Limb (tissue), 2 donors: ENCODE measurements at regions not wholly inside any gene's neighbourhood (a gene's known extent, or its start where the extent isn't known, plus 50 kb on each side); places are given as distances from the start of the nearest gene placed in this dataset.
"Not testable (repeated sequence)": the region's sequence is repeated elsewhere in the genome, so short reads cannot be mapped to it uniquely, and the experiment has no call there.

Experiments used
- DNase-seq, 2 donors: peaks; one replicate each; pipeline ENCODE4 v3.0.0-alpha.2; 2016; ENCODE audit errors: extremely low spot score in 2 of 2

DNA sequence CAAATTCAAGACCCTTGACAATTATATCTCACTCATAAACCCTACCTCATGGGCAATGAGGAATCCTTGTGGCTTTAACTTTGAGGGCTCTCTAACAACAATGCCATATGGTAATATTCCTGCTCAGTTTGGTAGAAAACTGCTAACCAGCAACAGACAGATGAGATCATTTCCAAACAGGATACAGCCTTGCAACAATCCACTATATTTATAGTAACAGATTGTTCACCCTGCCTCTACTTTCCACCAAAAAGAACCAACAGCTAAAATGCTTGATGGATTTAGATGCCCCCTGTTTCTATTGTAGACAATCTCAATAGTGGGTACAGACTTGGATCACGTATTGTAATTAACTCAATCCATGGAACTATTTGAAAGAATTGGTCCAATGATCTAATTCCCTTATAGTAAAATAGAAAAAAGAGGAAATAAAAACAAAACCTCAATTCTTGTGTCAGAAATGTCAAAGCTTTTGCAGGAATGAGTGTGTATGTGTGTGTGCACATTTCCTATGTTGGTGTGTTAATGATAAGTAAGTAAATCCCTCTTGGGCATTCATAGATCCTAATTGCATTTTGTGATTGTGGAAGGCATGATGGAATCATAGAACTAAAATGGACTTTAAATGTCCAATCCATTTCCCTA, 100.0 kb upstream of the EDEM3 start:
- DNase-seq = no peak

DNA sequence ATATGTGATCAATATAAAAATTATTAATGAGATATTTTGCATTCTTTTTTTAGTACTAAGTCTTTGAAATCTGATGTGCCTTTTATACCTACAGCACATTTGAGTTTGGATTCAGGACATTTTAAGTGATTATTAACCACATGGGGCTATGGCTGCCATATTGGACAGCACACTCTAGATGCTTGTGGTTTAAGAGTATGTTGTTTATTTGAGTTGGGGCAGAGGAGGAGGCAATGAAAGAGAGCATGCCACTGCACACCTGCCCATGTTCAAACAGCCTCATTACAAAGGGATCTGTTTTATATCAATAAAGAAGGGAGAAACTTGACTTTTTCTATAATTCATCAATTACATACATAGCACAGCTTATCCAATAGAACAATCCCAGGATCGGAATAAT, 99.4 kb upstream of the EDEM3 start:
- no peak for DNase-seq

DNA sequence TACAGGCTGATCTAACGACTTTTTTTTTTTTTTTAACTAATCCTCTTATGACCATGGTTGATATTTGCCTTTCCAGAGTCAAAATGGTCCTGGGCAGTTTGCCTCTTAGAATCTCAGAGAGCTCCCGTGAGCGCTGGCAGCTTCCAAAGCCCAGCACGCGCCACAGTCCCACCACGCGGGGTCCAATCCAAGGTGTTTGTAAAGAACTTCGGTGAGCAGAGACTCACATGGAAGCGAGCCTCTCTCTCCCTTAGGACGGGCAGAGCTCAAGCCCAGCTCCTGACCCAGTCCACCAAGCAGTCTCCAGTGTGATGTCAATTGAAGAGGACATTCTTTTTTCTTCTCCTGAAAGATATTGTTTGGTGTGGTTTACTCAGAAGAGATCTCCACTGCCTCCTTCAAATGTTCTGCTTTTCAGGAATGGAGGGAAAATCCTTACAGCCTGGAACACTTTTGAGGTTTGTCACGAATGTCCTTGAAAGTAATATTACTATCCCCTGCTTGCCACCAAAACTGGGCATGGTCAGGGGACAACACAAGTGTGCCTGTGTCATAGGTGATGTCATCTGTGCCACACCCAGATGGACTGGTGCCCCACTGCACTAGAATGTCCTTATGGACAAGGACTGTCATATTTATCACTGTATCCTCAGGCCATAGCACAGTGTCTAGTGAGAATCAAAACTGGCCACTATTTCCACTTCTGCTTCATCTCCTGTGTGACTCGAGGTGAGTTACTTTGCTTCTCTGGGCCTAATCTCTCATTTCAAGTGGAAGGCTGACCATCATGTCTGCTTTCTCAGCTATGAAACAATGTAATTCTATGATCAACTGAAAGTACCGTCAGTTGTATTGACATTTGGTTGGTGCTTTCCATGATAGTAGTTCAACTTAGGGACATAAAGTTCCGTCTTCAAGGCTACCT, 97.4 kb upstream of the EDEM3 start:
- no peak for DNase-seq

DNA sequence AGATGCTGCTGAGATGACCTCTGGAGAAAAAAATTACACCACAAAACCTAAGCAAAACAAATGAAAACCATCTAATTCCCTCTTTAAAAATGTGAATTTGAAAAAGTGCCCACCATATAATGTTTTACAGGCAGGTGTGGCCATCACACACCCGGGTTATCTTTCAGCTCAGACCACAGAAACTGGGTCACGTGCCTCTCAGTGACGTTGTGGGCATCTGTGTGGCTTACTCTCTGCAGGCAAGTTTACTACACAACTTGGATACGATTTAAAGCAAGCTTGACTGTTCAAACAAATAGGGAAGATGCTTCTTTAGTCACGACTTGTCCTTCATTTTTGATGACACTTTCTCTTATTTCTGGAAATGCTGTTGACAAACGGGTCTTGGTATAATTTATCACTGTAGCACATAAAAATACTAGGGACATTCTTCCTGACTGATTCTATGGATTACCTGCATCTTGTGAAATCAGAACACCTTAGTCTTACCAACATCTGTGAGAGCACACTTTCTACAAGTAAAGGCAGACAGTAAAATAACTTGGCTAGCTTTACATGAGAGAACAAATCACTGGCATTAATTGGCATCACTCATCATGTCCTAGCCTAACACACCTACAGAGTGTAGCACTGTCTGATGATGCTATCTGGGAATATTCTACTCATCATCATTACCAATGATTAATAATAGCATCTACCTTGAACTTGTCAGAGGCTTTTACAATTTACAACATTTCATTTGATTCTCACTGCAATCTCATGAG, 89.3 kb upstream of the EDEM3 start:
- DNase-seq = no peak

DNA sequence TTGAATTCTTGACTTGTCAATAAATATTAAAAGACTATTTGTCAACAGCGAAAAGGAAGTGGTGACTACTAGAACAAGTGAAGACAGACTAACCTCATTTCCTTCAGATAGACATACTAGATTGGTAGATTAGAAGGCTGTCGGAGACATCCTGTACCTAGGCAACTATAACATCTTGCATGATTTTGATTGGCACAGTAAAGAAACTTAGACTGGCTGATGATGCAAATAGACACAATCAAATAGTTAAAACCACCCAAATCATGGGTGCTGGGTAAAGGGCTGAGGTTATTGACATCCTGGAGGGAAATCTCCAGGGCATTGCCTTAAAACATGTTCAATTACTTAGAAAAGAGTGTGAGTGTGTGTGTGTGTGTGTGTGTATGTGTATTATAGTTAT, 85.9 kb upstream of the EDEM3 start:
- no peak for DNase-seq

DNA sequence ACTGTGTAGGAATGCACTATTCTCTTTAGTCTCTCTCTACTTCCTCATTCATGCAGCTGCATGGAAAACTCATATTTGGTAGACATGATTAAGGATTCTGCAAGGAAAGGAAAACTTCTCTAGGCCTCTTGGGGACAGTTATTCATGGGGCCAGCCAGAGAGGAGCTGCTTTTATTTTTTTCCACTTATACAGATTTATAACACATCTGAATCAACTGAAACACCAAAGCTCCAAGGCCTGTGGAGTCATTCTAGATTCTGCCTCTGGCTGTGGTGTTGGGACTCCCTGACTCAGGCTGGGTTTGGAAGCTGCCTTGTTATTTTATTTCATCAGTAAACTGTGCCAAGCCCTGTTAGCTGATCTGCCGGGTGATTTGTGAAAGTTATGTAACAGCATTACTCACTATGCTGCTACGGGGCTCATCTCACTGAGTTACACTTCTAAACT, 83.9 kb upstream of the EDEM3 start:
- DNase-seq = peak; percentile 63 to 88

DNA sequence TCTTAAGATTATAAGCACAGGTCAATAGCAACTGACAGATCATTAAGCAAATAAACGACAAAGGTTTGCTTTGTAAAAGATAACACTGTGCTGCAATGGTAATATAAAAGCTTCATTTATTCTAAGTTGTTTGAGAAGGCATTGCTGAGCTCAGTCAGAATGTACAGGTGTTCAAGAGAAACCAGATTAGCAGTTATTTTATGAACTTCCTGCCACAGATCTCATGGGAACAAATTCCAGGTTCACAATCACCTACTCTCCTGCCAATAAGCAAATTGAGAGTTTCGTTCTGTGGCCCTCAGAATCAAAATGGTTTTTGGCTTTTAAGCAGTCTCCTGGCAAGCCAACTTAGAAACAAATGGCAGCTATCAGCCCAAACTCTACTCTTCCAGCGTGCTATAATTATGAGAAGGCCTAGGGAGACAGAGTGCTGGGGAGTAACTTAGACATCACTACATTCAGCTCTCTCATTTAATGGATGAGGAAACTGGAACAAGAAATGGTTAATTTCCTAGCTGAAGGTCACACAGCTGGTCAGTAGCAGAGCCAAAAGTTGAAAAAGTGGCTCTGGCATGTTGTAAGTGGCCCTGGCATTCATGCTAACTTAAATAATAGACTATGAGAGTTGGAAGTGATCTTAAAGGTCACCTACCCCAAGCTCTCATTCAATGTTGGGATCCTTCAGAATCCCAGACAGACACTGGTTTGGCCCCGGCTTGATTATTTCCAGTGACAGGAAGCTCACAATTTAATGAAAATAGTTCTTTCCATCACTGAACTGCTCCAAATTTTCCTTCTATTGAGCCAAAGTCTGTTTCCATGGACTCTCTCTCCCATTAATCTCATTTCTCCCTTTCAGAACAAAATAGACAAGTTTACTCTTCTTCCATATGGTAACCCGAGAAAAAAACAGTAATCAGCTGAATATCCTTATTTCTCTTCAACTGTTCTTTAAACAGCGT, 82.6 kb upstream of the EDEM3 start:
- DNase-seq = peak in 1 of 2 donors; percentile 45

DNA sequence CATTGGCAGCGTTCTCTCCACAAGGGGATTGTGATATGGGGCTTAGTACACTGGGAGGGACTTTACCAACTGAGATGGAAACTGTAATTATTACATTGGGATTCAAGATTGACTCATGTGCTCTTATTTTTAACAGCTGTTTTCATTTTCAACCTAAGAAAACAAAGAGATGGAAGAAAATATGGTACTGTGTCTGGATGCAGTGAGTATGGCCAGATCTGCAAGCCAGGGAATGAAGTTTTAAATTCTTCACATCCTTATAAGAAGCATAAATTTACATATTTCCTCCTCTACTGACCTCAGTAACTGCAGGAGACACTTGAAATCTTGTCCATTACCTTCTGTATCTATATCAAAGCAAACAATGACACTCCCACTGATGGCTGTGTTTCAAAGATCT, 81.5 kb upstream of the EDEM3 start:
- peak in 1 of 2 donors; percentile 69 for DNase-seq

DNA sequence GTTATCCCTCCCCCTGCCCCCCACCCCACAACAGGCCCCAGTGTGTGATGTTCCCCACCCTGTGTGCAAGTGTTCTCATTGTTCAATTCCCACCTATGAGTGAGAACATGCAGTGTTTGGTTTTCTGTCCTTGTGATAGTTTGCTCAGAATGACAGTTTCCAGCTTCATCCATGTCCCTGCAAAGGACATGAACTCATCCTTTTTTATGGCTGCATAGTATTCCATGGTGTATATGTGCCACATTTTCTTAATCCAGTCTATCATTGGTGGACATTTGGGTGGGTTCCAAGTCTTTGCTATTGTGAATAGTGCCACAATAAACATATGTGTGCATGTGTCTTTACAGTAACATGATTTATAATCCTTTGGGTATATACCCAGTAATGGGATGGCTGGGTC, 79.3 kb upstream of the EDEM3 start:
- DNase-seq = not testable (repeated sequence)

DNA sequence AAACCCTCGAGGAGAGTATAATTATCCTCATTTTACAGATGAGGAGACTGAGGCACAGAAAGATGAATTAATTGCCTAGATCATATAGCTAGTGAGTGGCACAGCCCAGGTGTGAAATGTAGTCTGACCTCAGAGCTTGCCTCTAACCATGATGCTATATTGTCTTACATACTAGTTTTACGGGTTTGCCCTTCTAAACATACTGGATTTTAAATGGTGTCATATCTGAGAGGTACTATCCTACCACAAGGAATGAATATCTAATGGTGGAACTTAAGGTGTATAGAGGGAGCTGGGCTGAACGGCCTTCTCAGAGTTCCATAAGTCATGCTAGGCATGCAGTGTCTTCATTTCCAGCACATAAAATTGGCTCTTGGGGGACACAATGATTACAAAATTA, 77.9 kb upstream of the EDEM3 start:
- no peak for DNase-seq

DNA sequence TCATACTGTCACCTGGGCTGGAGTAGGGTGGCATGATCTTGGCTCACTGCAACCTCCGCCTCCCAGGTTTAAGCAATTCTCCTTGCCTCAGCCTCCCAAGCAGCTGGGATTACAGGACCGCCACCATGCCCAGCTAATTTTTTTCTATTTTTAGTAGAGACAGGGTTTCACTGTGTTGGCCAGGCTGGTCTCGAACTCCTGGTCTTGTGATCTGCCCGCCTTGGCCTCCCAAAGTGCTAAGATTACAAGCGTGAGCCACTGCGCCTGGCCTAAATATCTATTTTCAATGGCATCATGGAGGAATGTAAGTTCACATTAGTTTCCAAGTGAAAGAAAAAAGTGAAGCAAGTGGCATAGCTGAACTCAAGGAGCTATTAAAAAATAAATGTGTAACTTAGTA, 74.8 kb upstream of the EDEM3 start:
- not testable (repeated sequence) for DNase-seq

DNA sequence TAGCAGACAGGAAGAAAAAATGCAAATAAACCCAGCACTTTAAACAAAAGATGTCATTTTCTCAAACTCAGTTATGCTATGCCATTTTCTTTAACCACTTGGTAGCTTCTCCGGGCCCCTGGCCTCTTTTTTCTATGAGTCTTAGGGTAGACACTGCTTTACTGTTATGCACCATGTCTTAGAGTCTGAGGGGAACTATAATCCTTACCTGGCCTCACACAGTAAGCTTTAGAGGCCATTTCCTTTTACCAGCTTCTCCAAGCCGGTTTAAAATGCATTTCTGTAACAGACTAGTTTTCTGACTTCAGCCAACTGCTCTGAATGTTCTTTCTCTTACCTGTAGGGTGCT, 73.7 kb upstream of the EDEM3 start:
- DNase-seq = no peak

DNA sequence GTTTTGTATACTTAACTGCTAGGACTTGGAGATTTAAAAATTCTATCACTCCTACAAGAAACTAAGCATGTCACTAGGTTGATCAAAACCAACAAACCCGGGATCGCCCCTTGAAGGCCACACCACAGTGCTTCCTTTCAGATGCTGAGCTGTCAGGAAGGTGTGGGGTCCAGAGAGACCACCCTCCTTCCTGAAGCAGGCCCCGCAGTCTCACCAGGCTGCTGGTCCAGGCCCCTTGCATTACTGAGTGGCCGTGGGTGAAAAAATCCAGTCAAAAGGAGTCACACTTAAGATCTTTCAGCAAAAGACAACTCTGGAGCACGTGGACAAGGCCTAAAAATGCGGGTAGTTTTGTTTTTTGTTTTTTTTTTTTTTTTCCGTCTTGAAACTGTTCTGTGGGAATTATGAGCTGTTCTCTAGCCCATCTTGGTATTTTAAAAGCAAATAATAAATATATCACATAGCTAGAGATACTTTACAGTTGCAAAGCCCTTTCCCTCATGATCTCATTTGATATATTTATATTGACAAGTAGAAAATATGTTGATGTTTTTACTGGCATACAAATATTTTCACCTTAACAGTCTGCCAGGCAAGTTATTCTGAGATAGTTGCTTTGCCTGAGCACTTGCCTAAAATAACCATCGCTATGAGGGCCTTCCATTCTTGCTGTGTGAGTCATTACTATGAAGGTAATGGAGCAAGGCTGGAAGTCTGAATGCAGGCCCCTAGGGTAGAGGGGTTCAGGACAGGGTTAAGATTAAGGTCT, 73.1 kb upstream of the EDEM3 start:
- peak; percentile 41 to 53 for DNase-seq

DNA sequence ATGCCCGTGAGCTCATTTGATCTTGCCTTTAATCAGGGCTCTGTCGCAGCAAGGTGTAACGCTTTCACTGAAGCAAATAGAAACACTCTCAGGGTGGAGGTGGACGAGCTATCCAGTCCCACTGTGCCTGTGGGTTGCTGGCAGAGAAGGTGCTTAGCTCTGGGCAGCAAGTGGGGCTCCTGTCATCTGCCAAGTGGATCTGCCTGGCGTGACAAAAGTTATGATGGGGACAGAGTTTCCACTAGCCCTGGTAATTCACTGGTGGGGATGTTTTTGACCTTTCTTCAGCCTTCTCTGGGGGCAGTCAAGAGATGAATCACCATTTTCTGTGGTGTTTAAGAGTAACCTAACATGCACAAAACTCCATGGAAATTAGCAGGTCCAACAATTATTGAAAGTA, 71.3 kb upstream of the EDEM3 start:
- DNase-seq = no peak

DNA sequence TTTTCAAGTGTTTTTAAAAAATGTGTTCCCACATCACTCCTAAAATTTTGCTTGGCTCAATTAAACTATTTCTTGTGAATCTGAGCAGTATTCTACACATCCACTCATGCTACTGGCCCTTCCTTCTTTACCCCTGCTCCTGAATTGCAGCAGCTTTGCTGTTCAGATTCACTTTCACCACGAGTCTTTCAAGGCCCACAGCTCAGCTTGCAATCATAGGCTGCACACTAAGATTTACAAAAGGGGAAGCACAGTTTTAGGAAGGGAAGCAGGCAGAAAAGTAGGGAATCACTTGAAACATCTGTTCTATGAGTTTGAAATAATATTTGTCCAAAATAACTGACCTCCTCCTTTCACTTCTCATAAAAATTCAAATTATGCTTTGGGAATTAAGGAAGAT, 70.9 kb upstream of the EDEM3 start:
- no peak for DNase-seq

DNA sequence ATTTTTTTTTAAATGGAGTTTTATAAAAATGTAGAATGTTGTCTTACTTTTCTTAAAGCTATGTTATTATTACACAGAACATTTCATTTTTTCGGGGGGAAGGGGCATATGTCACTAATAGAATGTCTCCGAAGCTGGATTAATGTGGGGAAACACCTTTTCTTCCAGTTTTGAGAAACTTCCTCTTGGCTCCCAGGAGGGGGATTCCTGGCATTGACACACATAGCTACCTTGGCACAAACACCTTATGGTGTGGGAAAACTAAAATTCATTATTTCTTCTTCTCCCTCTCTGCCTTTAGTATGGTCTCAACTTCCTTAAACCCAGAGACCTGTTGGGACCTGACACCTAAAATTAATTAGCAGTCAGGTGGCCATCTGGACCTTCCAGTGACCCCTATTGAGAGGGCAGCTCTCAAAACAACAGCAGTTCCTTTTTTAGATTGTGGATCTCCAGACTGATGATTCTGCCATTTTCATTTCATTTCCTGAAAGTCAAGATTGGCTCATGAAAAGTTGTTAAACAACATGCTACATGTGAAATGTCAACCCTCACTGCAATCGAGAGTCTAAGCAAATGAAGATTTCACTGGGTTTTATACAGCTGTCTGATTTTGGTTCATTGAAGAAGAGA, 70.1 kb upstream of the EDEM3 start:
- DNase-seq = no peak

DNA sequence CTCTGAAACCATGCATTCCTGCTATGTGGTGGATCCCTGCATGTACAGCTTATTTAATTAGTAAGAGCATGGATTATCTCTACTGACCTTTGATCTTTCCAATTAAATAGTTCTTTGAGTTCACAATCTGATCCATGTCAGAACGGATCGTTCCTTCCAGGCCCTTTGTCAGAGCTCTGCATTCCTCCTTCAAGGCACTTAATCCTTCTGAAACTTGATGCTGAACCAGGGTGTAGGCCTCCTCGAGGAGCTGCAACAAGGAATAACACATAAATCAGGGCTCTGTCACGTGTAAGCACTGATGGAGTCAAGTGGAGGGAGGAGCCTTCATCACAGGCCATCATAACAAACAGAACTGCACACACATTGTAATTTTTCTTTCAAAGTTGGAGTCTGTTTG, 68.4 kb upstream of the EDEM3 start:
- no peak for DNase-seq

DNA sequence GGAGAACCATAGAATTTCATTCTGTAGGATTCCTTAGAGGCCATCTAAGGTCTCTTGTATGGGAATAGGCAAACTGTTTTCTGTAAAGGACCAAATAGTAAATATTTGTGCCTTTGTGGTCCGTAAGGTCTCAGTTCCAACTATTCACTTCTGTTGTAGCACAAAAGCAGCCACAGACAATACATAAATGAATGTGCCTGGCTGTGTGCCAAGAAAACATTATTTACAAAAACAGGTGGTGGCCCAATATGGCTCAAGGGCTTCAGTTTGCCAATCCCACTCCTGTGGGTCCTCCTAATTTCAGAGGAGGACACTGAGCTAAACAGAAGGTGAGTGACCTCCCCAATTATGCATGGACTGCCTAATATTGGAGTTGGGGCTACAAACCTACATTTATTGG, 67.6 kb upstream of the EDEM3 start:
- DNase-seq = no peak

DNA sequence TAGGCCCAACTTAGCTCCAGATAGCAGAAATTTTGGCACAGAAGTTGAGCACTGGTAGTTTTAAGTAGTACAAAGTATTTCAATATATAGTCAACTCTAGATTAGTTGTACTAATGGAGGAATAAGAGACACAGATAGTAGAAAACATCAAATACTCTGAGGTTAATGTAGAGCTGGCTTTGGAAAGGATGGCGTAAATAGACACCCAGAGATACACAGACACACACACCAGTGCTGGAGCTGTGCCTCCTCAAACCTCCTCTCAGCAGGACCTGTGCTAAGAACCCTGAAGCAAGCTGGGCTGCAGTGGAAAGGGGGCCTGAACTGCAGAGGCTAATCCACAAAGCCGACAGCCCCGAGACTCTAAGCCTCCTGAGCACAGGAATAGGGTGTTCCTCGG, 67.0 kb upstream of the EDEM3 start:
- no peak for DNase-seq

DNA sequence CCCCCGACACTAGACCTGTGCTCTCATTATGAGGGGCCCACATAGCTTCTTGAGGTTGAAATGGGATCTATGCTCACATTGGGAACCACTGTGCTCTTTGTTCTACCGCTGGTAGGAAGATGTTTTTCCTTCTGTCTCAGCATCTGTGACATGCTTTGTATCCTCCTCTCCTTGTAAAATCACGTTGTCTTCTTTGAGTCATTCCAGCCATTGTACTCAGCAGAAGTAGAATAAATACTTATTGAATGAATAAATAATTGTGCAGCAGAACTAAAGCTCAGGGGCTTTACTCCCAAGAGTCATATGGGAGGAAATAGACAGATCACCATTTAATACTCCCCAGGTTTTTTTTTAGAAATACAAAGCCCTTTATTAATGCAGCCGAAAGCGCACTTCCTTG, 66.3 kb upstream of the EDEM3 start:
- no peak for DNase-seq
